ENCODE measurements at regions not wholly inside any gene's neighbourhood (a gene's known extent, or its start where the extent isn't known, plus 50 kb on each side); places are given as distances from the start of the nearest gene placed in this dataset.

DNA sequence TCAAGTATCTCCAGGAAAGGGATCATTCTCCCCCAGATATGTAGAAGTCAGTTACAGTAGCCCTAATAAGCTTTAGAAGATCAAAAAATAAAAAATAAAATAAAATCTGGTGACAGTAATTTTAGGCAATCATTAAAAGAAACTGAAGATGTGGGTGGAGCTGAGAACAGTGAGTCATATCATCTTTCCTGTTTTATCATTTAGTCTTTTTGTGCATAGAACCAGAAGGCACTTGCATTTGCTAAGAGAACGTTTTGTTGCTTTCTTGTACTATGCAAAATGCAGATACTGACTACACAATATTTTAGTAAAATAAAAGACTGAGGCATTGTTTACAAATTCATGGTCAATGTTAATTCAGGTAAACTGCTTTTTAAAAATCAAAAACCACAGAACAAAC, 497.4 kb upstream of the EPHA7 start:
- Histone ChIP-seq H4K20me1 (ENCODE audit: insufficient read depth) (no peaks in the 10 kb centered on the region), H2AFZ (ENCODE audit: low read depth, low read length, poor library complexity, severe bottlenecking) (no peak overlapping the region), H3K4me3 (replicated peaks in 1 of 2; ENCODE audit: low read depth in 1 of 2, low read length in 2 of 2) (no peak overlapping the region), H3K9me2 (ENCODE audit: insufficient read depth) (no peaks in the 10 kb centered on the region), H3K9ac (ENCODE audit: low read length) (no peak overlapping the region), H3K79me2 (ENCODE audit: insufficient read depth, low read length) (no peaks in the 10 kb centered on the region), H3K4me2 (ENCODE audit: low read length) (no peak overlapping the region), H3K36me3 (ENCODE audit: control insufficient read depth in 1 of 2, insufficient read depth in 2 of 2, low read length in 2 of 2) (no peaks in the 10 kb centered on the region), H3K27me3 (ENCODE audit: insufficient read depth, low read length) (no peaks in the 10 kb centered on the region), H3K9me3 (ENCODE audit: control insufficient read depth in 1 of 2, insufficient read depth in 1 of 2, low read depth in 1 of 2, low read length in 2 of 2) (peaks cover 6 to 13% of the 10 kb centered on the region in 2 experiments; a peak in 2 of 4 replicates), H3K27ac (ENCODE audit: low read depth, low read length) (no peak overlapping the region), H3K4me1 (ENCODE audit: control insufficient read depth in 1 of 2, insufficient read depth in 2 of 2, low read length in 2 of 2) (no peaks in the 10 kb centered on the region)
- ATAC-seq (no peak), DNase-seq (ENCODE audit: low read depth, low spot score) (no peak)
- CTCF ChIA-PET = no interaction called here
- RAD21 ChIA-PET (ENCODE audit: low non-redundant PET in 1 of 2, low total read pairs in 2 of 2, uncharacterized antibody in 2 of 2, unreplicated experiment in 2 of 2) = no interaction called here
- BruUV-seq (replicated peaks) = no TSS peak
- intact Hi-C loops (cut with micrococcal nuclease) = no loop called here
- POLR2A ChIA-PET = no interaction called here
- TF ChIP-seq POLR2A (IDR thresholded peaks at IDR 0.05; ENCODE audit: borderline replicate concordance, extremely low read depth, insufficient read depth, insufficient read length) (no peak), EZH2phosphoT487 (IDR thresholded peaks at IDR 0.05; ENCODE audit: borderline replicate concordance) (no peak), CEBPB (IDR thresholded peaks at IDR 0.05; ENCODE audit: low read depth) (no peak)

DNA sequence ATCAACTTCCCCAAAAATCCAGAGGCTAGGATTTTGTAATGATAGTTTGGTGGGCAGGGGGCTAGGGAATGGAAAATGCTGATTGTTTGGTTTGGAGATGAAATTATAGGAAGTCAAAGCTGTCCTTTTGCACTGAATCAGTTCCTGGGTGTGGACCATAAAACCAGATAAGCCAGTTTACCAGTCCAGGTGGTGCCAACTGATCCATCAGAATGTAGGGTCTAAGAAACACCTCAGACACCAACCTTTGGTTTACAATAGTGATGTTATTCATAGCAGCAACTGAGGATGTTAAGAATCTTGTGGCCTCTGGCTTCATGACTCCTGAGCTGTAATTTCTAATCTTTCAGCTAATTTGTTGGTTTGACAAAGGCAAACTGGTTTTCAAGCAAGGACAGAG, 496.6 kb upstream of the EPHA7 start:
- DNase-seq (ENCODE audit: low read depth, low spot score) (no peak), ATAC-seq (no peak)
- no peaks in the 10 kb centered on the region for H3K27me3 ChIP-seq (ENCODE audit: insufficient read depth, low read length)
- H3K36me3 ChIP-seq (ENCODE audit: control insufficient read depth in 1 of 2, insufficient read depth in 2 of 2, low read length in 2 of 2) = no peaks in the 10 kb centered on the region
- POLR2A ChIA-PET = no interaction called here
- no peak overlapping the region for H3K27ac ChIP-seq (ENCODE audit: low read depth, low read length)
- H3K9ac ChIP-seq (ENCODE audit: low read length) = no peak overlapping the region
- CTCF ChIA-PET = no interaction called here
- H3K4me3 ChIP-seq (replicated peaks in 1 of 2; ENCODE audit: low read depth in 1 of 2, low read length in 2 of 2) = no peak overlapping the region
- intact Hi-C loops (cut with micrococcal nuclease) = no loop called here
- no peaks in the 10 kb centered on the region for H3K9me2 ChIP-seq (ENCODE audit: insufficient read depth)
- peaks cover 6 to 13% of the 10 kb centered on the region in 2 experiments; a peak in 2 of 4 replicates for H3K9me3 ChIP-seq (ENCODE audit: control insufficient read depth in 1 of 2, insufficient read depth in 1 of 2, low read depth in 1 of 2, low read length in 2 of 2)
- H2AFZ ChIP-seq (ENCODE audit: low read depth, low read length, poor library complexity, severe bottlenecking) = no peak overlapping the region
- H3K4me2 ChIP-seq (ENCODE audit: low read length) = no peak overlapping the region
- no peak for TF ChIP-seq EZH2 (IDR thresholded peaks at IDR 0.05)
- no peak for TF ChIP-seq JUND (IDR thresholded peaks at IDR 0.05)
- TF ChIP-seq, protein P1, sequence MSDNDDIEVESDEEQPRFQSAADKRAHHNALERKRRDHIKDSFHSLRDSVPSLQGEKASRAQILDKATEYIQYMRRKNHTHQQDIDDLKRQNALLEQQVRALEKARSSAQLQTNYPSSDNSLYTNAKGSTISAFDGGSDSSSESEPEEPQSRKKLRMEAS (IDR thresholded peaks at IDR 0.05) = no peak
- no peak for TF ChIP-seq CEBPB (IDR thresholded peaks at IDR 0.05; ENCODE audit: low read depth)
- TF ChIP-seq, protein P2, sequence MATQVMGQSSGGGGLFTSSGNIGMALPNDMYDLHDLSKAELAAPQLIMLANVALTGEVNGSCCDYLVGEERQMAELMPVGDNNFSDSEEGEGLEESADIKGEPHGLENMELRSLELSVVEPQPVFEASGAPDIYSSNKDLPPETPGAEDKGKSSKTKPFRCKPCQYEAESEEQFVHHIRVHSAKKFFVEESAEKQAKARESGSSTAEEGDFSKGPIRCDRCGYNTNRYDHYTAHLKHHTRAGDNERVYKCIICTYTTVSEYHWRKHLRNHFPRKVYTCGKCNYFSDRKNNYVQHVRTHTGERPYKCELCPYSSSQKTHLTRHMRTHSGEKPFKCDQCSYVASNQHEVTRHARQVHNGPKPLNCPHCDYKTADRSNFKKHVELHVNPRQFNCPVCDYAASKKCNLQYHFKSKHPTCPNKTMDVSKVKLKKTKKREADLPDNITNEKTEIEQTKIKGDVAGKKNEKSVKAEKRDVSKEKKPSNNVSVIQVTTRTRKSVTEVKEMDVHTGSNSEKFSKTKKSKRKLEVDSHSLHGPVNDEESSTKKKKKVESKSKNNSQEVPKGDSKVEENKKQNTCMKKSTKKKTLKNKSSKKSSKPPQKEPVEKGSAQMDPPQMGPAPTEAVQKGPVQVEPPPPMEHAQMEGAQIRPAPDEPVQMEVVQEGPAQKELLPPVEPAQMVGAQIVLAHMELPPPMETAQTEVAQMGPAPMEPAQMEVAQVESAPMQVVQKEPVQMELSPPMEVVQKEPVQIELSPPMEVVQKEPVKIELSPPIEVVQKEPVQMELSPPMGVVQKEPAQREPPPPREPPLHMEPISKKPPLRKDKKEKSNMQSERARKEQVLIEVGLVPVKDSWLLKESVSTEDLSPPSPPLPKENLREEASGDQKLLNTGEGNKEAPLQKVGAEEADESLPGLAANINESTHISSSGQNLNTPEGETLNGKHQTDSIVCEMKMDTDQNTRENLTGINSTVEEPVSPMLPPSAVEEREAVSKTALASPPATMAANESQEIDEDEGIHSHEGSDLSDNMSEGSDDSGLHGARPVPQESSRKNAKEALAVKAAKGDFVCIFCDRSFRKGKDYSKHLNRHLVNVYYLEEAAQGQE (IDR thresholded peaks at IDR 0.05; ENCODE audit: low read depth) = no peak
- no peak for TF ChIP-seq EGR1 (IDR thresholded peaks at IDR 0.05; ENCODE audit: low read depth)
- no peak for TF ChIP-seq CBX3 (IDR thresholded peaks at IDR 0.05; ENCODE audit: low read depth)
- no peak for TF ChIP-seq TCF7L2 (IDR thresholded peaks at IDR 0.05; ENCODE audit: borderline replicate concordance, extremely low read depth, insufficient read depth, insufficient read length)
- no peak for TF ChIP-seq SP1 (IDR thresholded peaks at IDR 0.05; ENCODE audit: low read depth)
- no peak for TF ChIP-seq SIN3A (IDR thresholded peaks at IDR 0.05; ENCODE audit: low read depth)
- TF ChIP-seq, protein P3, sequence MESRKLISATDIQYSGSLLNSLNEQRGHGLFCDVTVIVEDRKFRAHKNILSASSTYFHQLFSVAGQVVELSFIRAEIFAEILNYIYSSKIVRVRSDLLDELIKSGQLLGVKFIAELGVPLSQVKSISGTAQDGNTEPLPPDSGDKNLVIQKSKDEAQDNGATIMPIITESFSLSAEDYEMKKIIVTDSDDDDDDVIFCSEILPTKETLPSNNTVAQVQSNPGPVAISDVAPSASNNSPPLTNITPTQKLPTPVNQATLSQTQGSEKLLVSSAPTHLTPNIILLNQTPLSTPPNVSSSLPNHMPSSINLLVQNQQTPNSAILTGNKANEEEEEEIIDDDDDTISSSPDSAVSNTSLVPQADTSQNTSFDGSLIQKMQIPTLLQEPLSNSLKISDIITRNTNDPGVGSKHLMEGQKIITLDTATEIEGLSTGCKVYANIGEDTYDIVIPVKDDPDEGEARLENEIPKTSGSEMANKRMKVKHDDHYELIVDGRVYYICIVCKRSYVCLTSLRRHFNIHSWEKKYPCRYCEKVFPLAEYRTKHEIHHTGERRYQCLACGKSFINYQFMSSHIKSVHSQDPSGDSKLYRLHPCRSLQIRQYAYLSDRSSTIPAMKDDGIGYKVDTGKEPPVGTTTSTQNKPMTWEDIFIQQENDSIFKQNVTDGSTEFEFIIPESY (IDR thresholded peaks at IDR 0.05; ENCODE audit: extremely low read depth, insufficient replicate concordance, low read length) = no peak
- no peaks in the 10 kb centered on the region for H3K79me2 ChIP-seq (ENCODE audit: insufficient read depth, low read length)
- H3K4me1 ChIP-seq (ENCODE audit: control insufficient read depth in 1 of 2, insufficient read depth in 2 of 2, low read length in 2 of 2) = no peaks in the 10 kb centered on the region
- RAD21 ChIA-PET (ENCODE audit: low non-redundant PET in 1 of 2, low total read pairs in 2 of 2, uncharacterized antibody in 2 of 2, unreplicated experiment in 2 of 2) = no interaction called here
- no peaks in the 10 kb centered on the region for H4K20me1 ChIP-seq (ENCODE audit: insufficient read depth)
- BruUV-seq (replicated peaks) = no TSS peak

All from HCT116 (cell line).